Caco-2 (cell line): ENCODE measurements at regions not wholly inside any gene's neighbourhood (a gene's known extent, or its start where the extent isn't known, plus 50 kb on each side); places are given as distances from the start of the nearest gene placed in this dataset.

ENCODE experiments used
- BruUV-seq: library from RNA; stranded (reverse); fragments of 400-500 nt; replicated peaks from 2 replicates; lab custom pipeline; 2021; lab: Mats Ljungman, UMichigan
- CTCF ChIA-PET: fragments of 300-600 bp; sonication (Branson Sonifier 250); formaldehyde crosslinking; loops from one replicate; lab custom pipeline; 2022; ENCODE audit warnings: antibody characterized with exemption; lab: Charles Lee
- POLR2A ChIA-PET: fragments of 300-600 bp; sonication (Branson Sonifier 250); formaldehyde crosslinking; loops from one replicate; lab custom pipeline; 2022; ENCODE audit warnings: antibody characterized with exemption; lab: Charles Lee
- DNase-seq, 2 experiments: peaks; one replicate each; pipeline versions ENCODE4 v3.0.0 to v3.0.0-alpha.2; 2020 to 2022
- H3K27me3 ChIP-seq: replicated peaks from 2 replicates; pipeline ENCODE4 v1.6.0; 2011; ENCODE audit warnings: low read length; ENCODE audit not compliant: control insufficient read depth, insufficient read depth
- H3K36me3 ChIP-seq: 2 replicates; pipeline ENCODE4 v1.5.1; 2011; ENCODE audit warnings: low read length; ENCODE audit not compliant: control insufficient read depth, insufficient read depth
- H3K4me1 ChIP-seq: fragments of 250-450 bp; sonication (Bioruptor Pico); 2 replicates; pipeline ENCODE4 v1.5.1; 2020; ENCODE audit warnings: mild to moderate bottlenecking
- H3K4me3 ChIP-seq: 2 replicates; pipeline ENCODE4 v1.5.1; 2011; ENCODE audit warnings: low read depth, mild to moderate bottlenecking, control low read depth, low read length
- H3K9me3 ChIP-seq: fragments of 250-450 bp; sonication (Bioruptor Pico); 2 replicates; pipeline ENCODE4 v1.5.1; 2020; ENCODE audit warnings: mild to moderate bottlenecking, moderate library complexity
- H3K27ac Mint-ChIP-seq: one replicate; pipeline ENCODE4 v1.8.0; 2022; ENCODE audit warnings: mixed read lengths; ENCODE audit not compliant: unreplicated experiment
- H3K27me3 Mint-ChIP-seq: one replicate; pipeline ENCODE4 v1.8.0; 2022; ENCODE audit warnings: mixed read lengths; ENCODE audit not compliant: insufficient read depth, unreplicated experiment
- H3K36me3 Mint-ChIP-seq: one replicate; pipeline ENCODE4 v1.8.0; 2022; ENCODE audit warnings: mild to moderate bottlenecking, mixed read lengths; ENCODE audit not compliant: insufficient read depth, unreplicated experiment
- H3K4me1 Mint-ChIP-seq: one replicate; pipeline ENCODE4 v1.8.0; 2022; ENCODE audit warnings: low read depth, mixed read lengths; ENCODE audit not compliant: unreplicated experiment
- H3K4me3 Mint-ChIP-seq: one replicate; pipeline ENCODE4 v1.8.0; 2022; ENCODE audit warnings: mild to moderate bottlenecking, moderate library complexity, mixed read lengths; ENCODE audit not compliant: unreplicated experiment
- H3K9me3 Mint-ChIP-seq: one replicate; pipeline ENCODE4 v1.8.0; 2022; ENCODE audit warnings: mixed read lengths; ENCODE audit not compliant: unreplicated experiment
- intact Hi-C: fragments of 100-400 bp; cut with micrococcal nuclease; formaldehyde crosslinking; loops from one replicate; pipeline ENCODE4 v1.10.0; 2022; ENCODE audit not compliant: unreplicated experiment
- TF ChIP-seq, protein P1 (sequence below), 2 experiments: fragments of 200-600 bp in 1 of 2; IDR thresholded peaks; 1 replicate in 1 of 2; 2 replicates in 1 of 2; pipeline versions ENCODE4 v1.5.1 to v1.8.0; 2011 to 2022; ENCODE audit warnings: antibody characterized with exemption in 1 of 2, control low read depth in 1 of 2, inconsistent platforms in 1 of 2, low read depth in 1 of 2, low read length in 1 of 2, mild to moderate bottlenecking in 1 of 2, moderate library complexity in 1 of 2; ENCODE audit not compliant: insufficient read depth in 1 of 2, severe bottlenecking in 1 of 2, unreplicated experiment in 1 of 2

DNA sequence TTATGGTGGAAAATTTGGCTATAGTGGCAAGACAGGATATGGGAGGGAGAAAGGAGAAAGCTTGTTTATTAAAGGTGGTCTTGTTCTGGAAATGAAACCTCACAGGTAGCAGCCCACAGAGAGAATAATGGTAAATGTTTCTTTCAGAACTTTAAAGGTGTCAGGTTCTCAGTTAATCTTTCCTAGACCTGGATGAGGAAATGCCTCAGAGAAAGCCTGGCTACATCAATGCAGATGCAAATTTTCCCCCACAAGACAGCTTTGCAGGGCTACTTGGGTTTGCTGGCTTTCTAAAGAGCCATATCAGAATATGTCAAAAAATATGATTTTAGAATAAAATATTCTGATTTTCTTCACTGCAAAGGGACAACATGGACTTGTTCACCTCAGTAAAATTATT lies 715.0 kb downstream of the FAM133A start:
- Histone ChIP-seq H3K4me1 (no peaks in the 10 kb centered on the region), H3K9me3 (no peaks in the 10 kb centered on the region), H3K27me3 (no peaks in the 10 kb centered on the region), H3K4me3 (no peak overlapping the region), H3K36me3 (no peaks in the 10 kb centered on the region)
- Mint-ChIP-seq H3K9me3 (no peaks in the 10 kb centered on the region), H3K27ac (no peak overlapping the region), H3K36me3 (no peaks in the 10 kb centered on the region), H3K4me3 (no peak overlapping the region), H3K27me3 (no peaks in the 10 kb centered on the region), H3K4me1 (no peaks in the 10 kb centered on the region)
- intact Hi-C loops: no loop called here
- BruUV-seq: no TSS peak
- no peak for DNase-seq
- ChIA-PET POLR2A (no interaction called here), CTCF (no interaction called here)
- TF ChIP-seq, protein P1, sequence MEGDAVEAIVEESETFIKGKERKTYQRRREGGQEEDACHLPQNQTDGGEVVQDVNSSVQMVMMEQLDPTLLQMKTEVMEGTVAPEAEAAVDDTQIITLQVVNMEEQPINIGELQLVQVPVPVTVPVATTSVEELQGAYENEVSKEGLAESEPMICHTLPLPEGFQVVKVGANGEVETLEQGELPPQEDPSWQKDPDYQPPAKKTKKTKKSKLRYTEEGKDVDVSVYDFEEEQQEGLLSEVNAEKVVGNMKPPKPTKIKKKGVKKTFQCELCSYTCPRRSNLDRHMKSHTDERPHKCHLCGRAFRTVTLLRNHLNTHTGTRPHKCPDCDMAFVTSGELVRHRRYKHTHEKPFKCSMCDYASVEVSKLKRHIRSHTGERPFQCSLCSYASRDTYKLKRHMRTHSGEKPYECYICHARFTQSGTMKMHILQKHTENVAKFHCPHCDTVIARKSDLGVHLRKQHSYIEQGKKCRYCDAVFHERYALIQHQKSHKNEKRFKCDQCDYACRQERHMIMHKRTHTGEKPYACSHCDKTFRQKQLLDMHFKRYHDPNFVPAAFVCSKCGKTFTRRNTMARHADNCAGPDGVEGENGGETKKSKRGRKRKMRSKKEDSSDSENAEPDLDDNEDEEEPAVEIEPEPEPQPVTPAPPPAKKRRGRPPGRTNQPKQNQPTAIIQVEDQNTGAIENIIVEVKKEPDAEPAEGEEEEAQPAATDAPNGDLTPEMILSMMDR (IDR thresholded peaks at IDR 0.05; ENCODE audit: insufficient read depth in 1 of 2, low read depth in 1 of 2, low read length in 1 of 2, severe bottlenecking in 1 of 2, unreplicated experiment in 1 of 2): no peak

DNA sequence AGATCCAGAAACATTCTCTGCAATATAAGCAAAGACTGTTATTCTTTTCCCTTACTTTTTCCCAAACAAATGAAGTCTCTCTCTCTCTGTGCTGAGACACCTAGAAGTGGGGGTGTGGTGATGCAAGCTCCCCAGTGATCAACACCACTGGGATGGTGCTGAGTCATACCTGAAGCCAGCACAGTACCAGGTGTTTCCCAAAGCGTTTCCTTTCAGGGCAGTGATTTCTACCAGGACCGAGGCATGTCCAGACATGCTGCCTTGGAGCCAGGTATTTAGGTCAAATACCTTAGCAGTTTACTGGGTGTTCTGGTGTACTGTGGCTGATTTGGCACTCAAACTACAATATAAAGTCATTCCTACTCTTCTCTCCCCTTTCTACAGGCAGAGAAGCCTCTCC lies 726.5 kb downstream of the FAM133A start:
- intact Hi-C loops: no loop called here
- H3K4me3 ChIP-seq: no peak overlapping the region
- TF ChIP-seq, protein P1 (IDR thresholded peaks at IDR 0.05; ENCODE audit: insufficient read depth in 1 of 2, low read depth in 1 of 2, low read length in 1 of 2, severe bottlenecking in 1 of 2, unreplicated experiment in 1 of 2): no peak
- H3K27me3 Mint-ChIP-seq: no peaks in the 10 kb centered on the region
- BruUV-seq: no TSS peak
- H3K9me3 Mint-ChIP-seq: peaks cover 13% of the 10 kb centered on the region
- peak overlapping the region; percentile 71 for H3K27ac Mint-ChIP-seq
- DNase-seq: peak; percentile 24 to 52
- no peak overlapping the region for H3K4me3 Mint-ChIP-seq
- H3K4me1 ChIP-seq: no peaks in the 10 kb centered on the region
- ChIA-PET CTCF (no interaction called here), POLR2A (no interaction called here)
- H3K27me3 ChIP-seq: no peaks in the 10 kb centered on the region
- H3K4me1 Mint-ChIP-seq: no peaks in the 10 kb centered on the region
- H3K36me3 ChIP-seq: no peaks in the 10 kb centered on the region
- H3K9me3 ChIP-seq: no peaks in the 10 kb centered on the region
- no peaks in the 10 kb centered on the region for H3K36me3 Mint-ChIP-seq

- intact Hi-C loops: no loop called here
- H3K36me3 Mint-ChIP-seq: no peaks in the 10 kb centered on the region
Measured at GRCh38 chrX:94401426-94401825, 727.4 kb downstream of the FAM133A start.

More at GRCh38 chrX:94401426-94401825, 727.4 kb downstream of the FAM133A start:
- DNase-seq: no peak
- Mint-ChIP-seq H3K9me3 (peaks cover 13% of the 10 kb centered on the region), H3K4me3 (no peak overlapping the region), H3K27ac (no peak overlapping the region), H3K4me1 (no peaks in the 10 kb centered on the region), H3K27me3 (no peaks in the 10 kb centered on the region)
- BruUV-seq: no TSS peak
- Histone ChIP-seq H3K36me3 (no peaks in the 10 kb centered on the region), H3K4me1 (no peaks in the 10 kb centered on the region), H3K9me3 (no peaks in the 10 kb centered on the region), H3K4me3 (no peak overlapping the region), H3K27me3 (no peaks in the 10 kb centered on the region)
- TF ChIP-seq, protein P1 (IDR thresholded peaks at IDR 0.05; ENCODE audit: insufficient read depth in 1 of 2, low read depth in 1 of 2, low read length in 1 of 2, severe bottlenecking in 1 of 2, unreplicated experiment in 1 of 2): no peak
- POLR2A ChIA-PET: no interaction called here
- CTCF ChIA-PET: no interaction called here
